Right ventricle myocardium inferior (tissue), 1 donor: ENCODE measurements at regions not wholly inside any gene's neighbourhood (a gene's known extent, or its start where the extent isn't known, plus 50 kb on each side); places are given as distances from the start of the nearest gene placed in this dataset.
"Not testable (repeated sequence)": the region's sequence is repeated elsewhere in the genome, so short reads cannot be mapped to it uniquely, and the experiment has no call there.

Source experiments
- ATAC-seq: fragments of 200-7000 bp; cut with Tn5 transposase; one replicate; pipeline ENCODE4 v1.9.1; 2020; ENCODE audit warnings: mild to moderate bottlenecking, moderate library complexity
- DNase-seq: peaks from one replicate; pipeline ENCODE4 v3.0.0; 2021; ENCODE audit errors: missing footprints
- intact Hi-C: fragments of 100-400 bp; cut with DNase I; formaldehyde crosslinking; loops from one replicate; pipeline ENCODE4 v1.11.0; 2022
- donor health status: DM: no; HTN: yes; CAD: no; lungs with severe emphysema.

DNA sequence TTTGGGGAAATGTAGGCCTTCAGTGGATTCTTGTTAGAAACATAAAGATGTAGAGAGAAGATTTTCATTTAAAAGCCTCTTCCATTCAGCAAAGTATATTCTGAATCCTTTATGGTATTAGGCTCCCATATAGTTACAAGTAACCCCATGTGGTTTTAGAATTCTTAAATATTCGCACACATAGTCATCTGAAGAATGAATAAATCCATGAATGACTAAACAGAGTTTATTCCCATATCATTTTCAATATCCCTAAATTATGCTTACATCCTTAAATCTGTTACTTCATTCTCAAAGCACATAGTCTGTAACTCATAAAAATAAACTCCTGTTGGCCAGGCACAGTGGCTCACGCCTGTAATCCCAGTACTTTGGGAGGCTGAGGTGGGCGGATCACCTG is 962.1 kb downstream of the KCNJ18 start:
- DNase-seq, result no peak
- intact Hi-C loops, result no loop called here
- ATAC-seq, result no peak

- DNase-seq, result no peak
- no peak for ATAC-seq
- intact Hi-C loops, result no loop called here
These were observed 977.4 kb downstream of the KCNJ18 start for GRCh38 chr17:22669721-22670120.

- intact Hi-C loops, result no loop called here
- ATAC-seq, result no peak
- DNase-seq, result no peak
These were observed 978.8 kb downstream of the KCNJ18 start for GRCh38 chr17:22671110-22671509.

DNA sequence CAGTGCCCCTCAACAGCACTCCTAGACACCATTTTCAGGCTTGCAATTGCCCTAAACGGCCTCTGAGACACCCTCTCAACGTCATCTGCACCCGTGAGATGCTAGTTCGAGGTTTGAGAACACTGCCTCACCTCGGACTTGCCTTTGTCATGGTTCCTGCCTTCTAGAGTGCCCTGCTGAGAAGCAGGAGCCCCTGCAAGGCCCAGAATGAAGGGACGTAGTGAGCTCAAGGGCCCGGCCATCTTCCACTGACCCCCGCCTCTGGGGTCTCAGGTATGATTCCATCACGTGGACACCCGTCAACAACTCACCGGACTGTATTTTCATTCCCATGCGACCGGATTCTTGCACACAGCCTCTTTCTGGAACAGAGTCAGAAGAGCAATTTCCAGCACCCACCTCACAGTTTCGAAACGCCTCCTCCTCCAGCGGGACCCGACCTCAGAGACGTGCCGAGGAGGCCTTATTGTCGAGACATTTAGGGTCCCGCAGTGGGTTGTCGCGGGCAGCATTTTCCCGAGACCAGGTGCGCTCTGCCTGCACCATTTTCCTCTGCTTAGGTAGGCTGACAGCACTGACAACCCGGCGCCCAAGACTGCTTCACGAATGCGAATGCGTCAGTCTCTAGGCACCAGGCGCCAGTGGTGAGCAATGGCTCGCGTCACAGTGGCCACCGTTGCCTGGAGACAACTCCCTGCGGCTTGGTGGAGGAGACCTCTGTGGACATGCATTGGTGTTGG is 999.9 kb downstream of the KCNJ18 start:
- intact Hi-C loops, result no loop called here
- ATAC-seq, result no peak
- DNase-seq, result no peak

- DNase-seq (no peak), ATAC-seq (no peak)
- intact Hi-C loops, result no loop called here
These were observed 1000.5 kb downstream of the KCNJ18 start for GRCh38 chr17:22692806-22693171.

GRCh38 chr17:22694362-22695227 is 1002.3 kb downstream of the KCNJ18 start:
- intact Hi-C loops, result no loop called here
- DNase-seq (no peak), ATAC-seq (no peak)

GRCh38 chr17:22695228-22695619 is 1002.9 kb downstream of the KCNJ18 start:
- intact Hi-C loops, result no loop called here
- no peak for ATAC-seq
- no peak for DNase-seq

- intact Hi-C loops, result no loop called here
- no peak for ATAC-seq
- no peak for DNase-seq
These were observed 1010.9 kb downstream of the KCNJ18 start for GRCh38 chr17:22703204-22703603.

GRCh38 chr17:22703786-22704441 is 1011.6 kb downstream of the KCNJ18 start:
- ATAC-seq, result no peak
- no peak for DNase-seq
- intact Hi-C loops, result no loop called here

DNA sequence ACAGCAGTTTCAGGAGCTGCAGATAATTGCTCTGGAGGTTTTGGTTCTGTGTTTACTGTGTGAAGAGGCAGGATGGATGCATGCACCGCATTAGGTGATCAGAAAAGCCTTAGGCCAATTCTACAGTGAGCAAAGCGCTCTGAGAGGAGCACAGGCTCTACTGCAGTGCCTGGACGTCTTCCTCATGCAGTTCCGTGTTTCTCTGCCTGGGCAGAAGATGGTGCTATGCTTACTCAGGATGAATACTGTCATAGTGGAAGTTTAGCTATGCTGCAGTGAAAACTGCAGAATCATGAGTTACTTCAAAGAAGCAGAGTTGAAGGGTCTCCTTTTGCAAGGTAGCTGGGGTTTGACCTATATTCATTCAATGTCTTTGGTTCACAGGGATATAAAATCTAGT is 1012.4 kb downstream of the KCNJ18 start:
- intact Hi-C loops, result no loop called here
- no peak for DNase-seq
- ATAC-seq, result no peak

DNA sequence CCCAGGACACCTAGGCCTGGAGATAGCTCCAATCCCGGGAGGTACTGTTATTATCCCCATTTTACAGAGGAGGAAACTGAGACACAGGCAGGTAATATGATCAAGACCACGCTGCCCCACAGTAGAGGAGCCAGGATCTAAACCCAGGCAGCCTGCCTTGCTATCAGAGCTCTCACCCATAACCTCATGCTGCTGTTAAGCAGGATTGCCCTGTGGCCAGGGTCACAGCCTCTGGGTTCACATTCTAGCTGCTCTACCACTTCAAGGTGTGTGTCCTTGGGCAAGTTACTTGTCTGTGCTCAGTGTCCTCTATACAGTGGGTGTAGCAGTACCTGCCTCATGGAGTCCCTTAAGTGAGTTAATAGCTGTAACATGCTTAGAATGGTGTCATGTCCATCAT is 1015.3 kb downstream of the KCNJ18 start:
- ATAC-seq (no peak), DNase-seq (no peak)
- intact Hi-C loops, result no loop called here

DNA sequence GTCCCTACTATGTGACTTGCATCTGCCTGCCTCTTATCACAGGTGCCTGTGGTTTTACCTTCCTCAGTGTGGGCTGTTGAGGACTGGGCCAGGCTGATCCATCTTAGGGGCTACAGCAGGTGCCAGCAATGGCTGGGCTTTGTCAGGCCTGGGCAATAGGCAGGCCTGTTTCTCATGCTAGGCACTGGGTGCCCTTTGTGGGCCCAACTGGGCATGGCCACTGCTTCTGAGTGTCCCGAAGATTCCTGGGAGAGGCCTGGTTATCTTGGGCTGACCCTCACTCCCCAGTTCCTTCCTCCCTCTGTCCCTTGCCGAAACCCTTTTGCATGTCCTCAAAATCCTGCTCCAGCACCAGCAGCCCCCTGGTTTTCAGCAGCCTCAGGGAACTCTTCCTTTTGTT is 1024.9 kb downstream of the KCNJ18 start:
- intact Hi-C loops, result no loop called here
- ATAC-seq, result no peak
- DNase-seq, result no peak

DNA sequence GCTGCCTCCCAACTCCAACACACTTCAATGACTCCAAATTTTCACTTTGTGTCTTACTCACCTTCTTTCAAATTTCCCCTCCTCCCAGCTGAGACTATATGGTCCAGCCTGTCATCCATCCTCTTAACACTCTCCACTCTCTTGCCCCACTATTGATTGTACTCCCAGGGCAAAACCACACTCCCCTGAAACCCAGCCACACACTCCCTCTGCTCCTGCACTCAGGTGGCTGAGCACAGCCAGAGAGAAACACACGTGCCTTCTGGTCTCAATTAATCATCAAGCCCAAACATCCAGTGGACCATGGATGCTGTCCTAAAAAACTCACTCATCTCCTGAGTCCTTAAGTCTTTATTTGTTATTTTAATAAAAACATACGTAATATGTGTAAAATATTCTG is 1026.4 kb downstream of the KCNJ18 start:
- no peak for ATAC-seq

GRCh38 chr17:22741066-22741465 is 1048.7 kb downstream of the KCNJ18 start:
- peak; percentile 21 for DNase-seq
- intact Hi-C loops, ATAC-seq: not testable (repeated sequence)

More for the DNA sequence above, 1026.4 kb downstream of the KCNJ18 start:
- DNase-seq, result no peak
- intact Hi-C loops, result no loop called here
